ENCODE measurements at regions not wholly inside any gene's neighbourhood (a gene's known extent, or its start where the extent isn't known, plus 50 kb on each side); places are given as distances from the start of the nearest gene placed in this dataset.

- Histone ChIP-seq H2BK5ac (ENCODE audit: low read length) (no peak overlapping the region), H2BK15ac (ENCODE audit: low read length) (no peak overlapping the region), H3K4me2 (ENCODE audit: insufficient read depth, low read length, poor library complexity, severe bottlenecking) (no peak overlapping the region), H3K14ac (ENCODE audit: low read length) (no peak overlapping the region), H2BK120ac (ENCODE audit: low read depth, low read length) (no peak overlapping the region), H4K8ac (ENCODE audit: low read depth, low read length) (no peak overlapping the region), H4K91ac (ENCODE audit: low read depth, low read length, poor library complexity) (no peak overlapping the region), H2AFZ (ENCODE audit: low read length) (no peak overlapping the region), H3K27me3 (ENCODE audit: control insufficient read depth in 3 of 3, insufficient read depth in 3 of 3, low read depth in 1 of 3, low read length in 3 of 3) (peaks cover 0 to 6% (median 0%) of the 10 kb centered on the region in 3 experiments), H2BK12ac (ENCODE audit: low read length) (no peak overlapping the region), H3K79me1 (ENCODE audit: low read depth, low read length) (no peaks in the 10 kb centered on the region), H3K9me3 (replicated peaks in 1 of 2; ENCODE audit: control insufficient read depth in 2 of 2, insufficient read depth in 1 of 2, low read depth in 1 of 2, low read length in 2 of 2) (no peaks in the 10 kb centered on the region), H3K36me3 (replicated peaks in 1 of 2; ENCODE audit: control insufficient read depth in 2 of 2, insufficient read depth in 2 of 2, low read length in 2 of 2) (no peaks in the 10 kb centered on the region), H3K9ac (ENCODE audit: low read depth, low read length, poor library complexity) (no peak overlapping the region), H3K4me1 (ENCODE audit: control insufficient read depth in 2 of 2, insufficient read depth in 1 of 2, low read depth in 1 of 2, low read length in 2 of 2) (peaks cover 0 to 8% of the 10 kb centered on the region in 2 donors), H3K4me3 (ENCODE audit: low read length in 2 of 2) (no peak overlapping the region), H3K18ac (ENCODE audit: low read length) (no peak overlapping the region), H3K23ac (ENCODE audit: low read depth, low read length, poor library complexity) (no peak overlapping the region), H3K4ac (ENCODE audit: low read length) (no peak overlapping the region), H3K27ac (replicated peaks; ENCODE audit: low read length) (no peak overlapping the region), H2AK5ac (ENCODE audit: low read depth, low read length) (no peak overlapping the region)
- no peak for DNase-seq (ENCODE audit: low spot score)
- WGBS, 2 donors (ENCODE audit: extremely low coverage in 2 of 2, insufficient read length in 2 of 2, insufficient replicate concordance in 1 of 2), result no CpG with 5 or more reads among the region's 11 CpGs
Measured at GRCh38 chr22:49515475-49515874, 312.2 kb downstream of the BRD1 start.

- Histone ChIP-seq H2BK120ac (ENCODE audit: low read depth, low read length) (no peak overlapping the region), H4K8ac (ENCODE audit: low read depth, low read length) (no peak overlapping the region), H3K14ac (ENCODE audit: low read length) (no peak overlapping the region), H4K91ac (ENCODE audit: low read depth, low read length, poor library complexity) (no peak overlapping the region), H2BK5ac (ENCODE audit: low read length) (no peak overlapping the region), H2BK12ac (ENCODE audit: low read length) (no peak overlapping the region), H3K4ac (ENCODE audit: low read length) (no peak overlapping the region), H2AFZ (ENCODE audit: low read length) (peak overlapping the region; percentile 84), H3K27me3 (ENCODE audit: control insufficient read depth in 3 of 3, insufficient read depth in 3 of 3, low read depth in 1 of 3, low read length in 3 of 3) (peaks cover 0 to 6% (median 0%) of the 10 kb centered on the region in 3 experiments), H3K9ac (ENCODE audit: low read depth, low read length, poor library complexity) (no peak overlapping the region), H3K23ac (ENCODE audit: low read depth, low read length, poor library complexity) (no peak overlapping the region), H3K27ac (replicated peaks; ENCODE audit: low read length) (peak overlapping the region; percentile 79), H2BK15ac (ENCODE audit: low read length) (no peak overlapping the region), H2AK5ac (ENCODE audit: low read depth, low read length) (no peak overlapping the region), H3K18ac (ENCODE audit: low read length) (peak overlapping the region; percentile 89), H3K9me3 (replicated peaks in 1 of 2; ENCODE audit: control insufficient read depth in 2 of 2, insufficient read depth in 1 of 2, low read depth in 1 of 2, low read length in 2 of 2) (no peaks in the 10 kb centered on the region), H3K36me3 (replicated peaks in 1 of 2; ENCODE audit: control insufficient read depth in 2 of 2, insufficient read depth in 2 of 2, low read length in 2 of 2) (no peaks in the 10 kb centered on the region), H3K4me3 (ENCODE audit: low read length in 2 of 2) (peak overlapping the region in 1 of 2 donors; percentile 9), H3K4me1 (ENCODE audit: control insufficient read depth in 2 of 2, insufficient read depth in 1 of 2, low read depth in 1 of 2, low read length in 2 of 2) (peaks cover 0 to 8% of the 10 kb centered on the region in 2 donors), H3K4me2 (ENCODE audit: insufficient read depth, low read length, poor library complexity, severe bottlenecking) (no peak overlapping the region), H3K79me1 (ENCODE audit: low read depth, low read length) (no peaks in the 10 kb centered on the region)
- DNase-seq (ENCODE audit: low spot score), result peak; percentile 44
- no CpG with 5 or more reads among the region's 10 CpGs for WGBS, 2 donors (ENCODE audit: extremely low coverage in 2 of 2, insufficient read length in 2 of 2, insufficient replicate concordance in 1 of 2)
Measured at GRCh38 chr22:49514641-49515040, 313.0 kb downstream of the BRD1 start.

- Histone ChIP-seq H3K14ac (ENCODE audit: low read length) (no peak overlapping the region), H3K36me3 (replicated peaks in 1 of 2; ENCODE audit: control insufficient read depth in 2 of 2, insufficient read depth in 2 of 2, low read length in 2 of 2) (no peaks in the 10 kb centered on the region), H3K9me3 (replicated peaks in 1 of 2; ENCODE audit: control insufficient read depth in 2 of 2, insufficient read depth in 1 of 2, low read depth in 1 of 2, low read length in 2 of 2) (no peaks in the 10 kb centered on the region), H4K8ac (ENCODE audit: low read depth, low read length) (no peak overlapping the region), H3K9ac (ENCODE audit: low read depth, low read length, poor library complexity) (no peak overlapping the region), H3K27ac (replicated peaks; ENCODE audit: low read length) (peak overlapping the region; percentile 79), H3K4me3 (ENCODE audit: low read length in 2 of 2) (no peak overlapping the region), H2BK120ac (ENCODE audit: low read depth, low read length) (no peak overlapping the region), H2BK5ac (ENCODE audit: low read length) (no peak overlapping the region), H2BK12ac (ENCODE audit: low read length) (no peak overlapping the region), H2AFZ (ENCODE audit: low read length) (peak overlapping the region; percentile 84), H3K4ac (ENCODE audit: low read length) (no peak overlapping the region), H3K4me1 (ENCODE audit: control insufficient read depth in 2 of 2, insufficient read depth in 1 of 2, low read depth in 1 of 2, low read length in 2 of 2) (peaks cover 0 to 6% of the 10 kb centered on the region in 2 donors), H2BK15ac (ENCODE audit: low read length) (no peak overlapping the region), H4K91ac (ENCODE audit: low read depth, low read length, poor library complexity) (no peak overlapping the region), H3K18ac (ENCODE audit: low read length) (peak overlapping the region; percentile 89), H3K23ac (ENCODE audit: low read depth, low read length, poor library complexity) (no peak overlapping the region), H3K27me3 (ENCODE audit: control insufficient read depth in 3 of 3, insufficient read depth in 3 of 3, low read depth in 1 of 3, low read length in 3 of 3) (peaks cover 0 to 6% (median 0%) of the 10 kb centered on the region in 3 experiments), H2AK5ac (ENCODE audit: low read depth, low read length) (peak overlapping the region; percentile 47), H3K4me2 (ENCODE audit: insufficient read depth, low read length, poor library complexity, severe bottlenecking) (no peak overlapping the region), H3K79me1 (ENCODE audit: low read depth, low read length) (no peaks in the 10 kb centered on the region)
- no peak for DNase-seq (ENCODE audit: low spot score)
- WGBS, 2 donors (ENCODE audit: extremely low coverage in 2 of 2, insufficient read length in 2 of 2, insufficient replicate concordance in 1 of 2), result no CpG with 5 or more reads among the region's 11 CpGs
Measured at GRCh38 chr22:49514211-49514610, 313.5 kb downstream of the BRD1 start.

- Histone ChIP-seq H3K18ac (ENCODE audit: low read length) (no peak overlapping the region), H3K9me3 (replicated peaks in 1 of 2; ENCODE audit: control insufficient read depth in 2 of 2, insufficient read depth in 1 of 2, low read depth in 1 of 2, low read length in 2 of 2) (no peaks in the 10 kb centered on the region), H4K91ac (ENCODE audit: low read depth, low read length, poor library complexity) (no peak overlapping the region), H3K36me3 (replicated peaks in 1 of 2; ENCODE audit: control insufficient read depth in 2 of 2, insufficient read depth in 2 of 2, low read length in 2 of 2) (no peaks in the 10 kb centered on the region), H2BK5ac (ENCODE audit: low read length) (no peak overlapping the region), H2BK12ac (ENCODE audit: low read length) (no peak overlapping the region), H3K27me3 (ENCODE audit: control insufficient read depth in 3 of 3, insufficient read depth in 3 of 3, low read depth in 1 of 3, low read length in 3 of 3) (peaks cover 0 to 3% (median 0%) of the 10 kb centered on the region in 3 experiments), H3K4me3 (ENCODE audit: low read length in 2 of 2) (no peak overlapping the region), H3K4me2 (ENCODE audit: insufficient read depth, low read length, poor library complexity, severe bottlenecking) (no peak overlapping the region), H3K23ac (ENCODE audit: low read depth, low read length, poor library complexity) (no peak overlapping the region), H3K14ac (ENCODE audit: low read length) (no peak overlapping the region), H3K4me1 (ENCODE audit: control insufficient read depth in 2 of 2, insufficient read depth in 1 of 2, low read depth in 1 of 2, low read length in 2 of 2) (peaks cover 0 to 4% of the 10 kb centered on the region in 2 donors), H3K4ac (ENCODE audit: low read length) (no peak overlapping the region), H3K27ac (replicated peaks; ENCODE audit: low read length) (no peak overlapping the region), H2AK5ac (ENCODE audit: low read depth, low read length) (no peak overlapping the region), H2BK120ac (ENCODE audit: low read depth, low read length) (no peak overlapping the region), H3K79me1 (ENCODE audit: low read depth, low read length) (no peaks in the 10 kb centered on the region), H4K8ac (ENCODE audit: low read depth, low read length) (no peak overlapping the region), H2AFZ (ENCODE audit: low read length) (no peak overlapping the region), H2BK15ac (ENCODE audit: low read length) (no peak overlapping the region), H3K9ac (ENCODE audit: low read depth, low read length, poor library complexity) (no peak overlapping the region)
- no peak for DNase-seq (ENCODE audit: low spot score)
- no CpG with 5 or more reads among the region's 5 CpGs for WGBS, 2 donors (ENCODE audit: extremely low coverage in 2 of 2, insufficient read length in 2 of 2, insufficient replicate concordance in 1 of 2)
Measured at GRCh38 chr22:49513358-49513851, 314.3 kb downstream of the BRD1 start.
